ENCODE measurements at regions not wholly inside any gene's neighbourhood (a gene's known extent, or its start where the extent isn't known, plus 50 kb on each side); places are given as distances from the start of the nearest gene placed in this dataset.

DNA sequence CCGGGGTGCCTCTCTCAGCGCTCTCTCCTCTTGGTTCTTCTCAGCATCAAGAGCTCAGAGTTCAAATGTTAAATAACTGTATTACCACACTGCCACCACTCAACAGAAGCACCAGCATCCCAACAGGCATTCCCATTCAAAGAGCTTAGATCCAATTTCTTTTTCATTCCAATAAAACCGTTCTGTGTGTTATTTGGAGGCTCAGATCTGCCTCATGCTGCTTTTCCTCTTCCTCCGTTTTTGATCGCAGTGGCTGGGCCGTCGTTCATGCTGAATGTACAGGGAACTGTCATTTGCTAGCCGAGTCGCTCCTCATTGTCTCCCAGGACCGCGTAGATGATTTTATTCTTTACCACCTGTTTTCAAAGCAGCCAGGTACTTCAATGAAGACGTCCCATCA lies 798.9 kb upstream of the SALL3 start:
- CTCF ChIA-PET, result interaction anchor here (1.2 kb wide), 1 partner anchor 13 kb away, joined by 3 read pairs; no protein-coding TSS in a partner anchor
- POLR2A ChIA-PET, result no interaction called here
- no peak for DNase-seq (ENCODE audit: extremely low spot score)
- TF ChIP-seq, protein P1, sequence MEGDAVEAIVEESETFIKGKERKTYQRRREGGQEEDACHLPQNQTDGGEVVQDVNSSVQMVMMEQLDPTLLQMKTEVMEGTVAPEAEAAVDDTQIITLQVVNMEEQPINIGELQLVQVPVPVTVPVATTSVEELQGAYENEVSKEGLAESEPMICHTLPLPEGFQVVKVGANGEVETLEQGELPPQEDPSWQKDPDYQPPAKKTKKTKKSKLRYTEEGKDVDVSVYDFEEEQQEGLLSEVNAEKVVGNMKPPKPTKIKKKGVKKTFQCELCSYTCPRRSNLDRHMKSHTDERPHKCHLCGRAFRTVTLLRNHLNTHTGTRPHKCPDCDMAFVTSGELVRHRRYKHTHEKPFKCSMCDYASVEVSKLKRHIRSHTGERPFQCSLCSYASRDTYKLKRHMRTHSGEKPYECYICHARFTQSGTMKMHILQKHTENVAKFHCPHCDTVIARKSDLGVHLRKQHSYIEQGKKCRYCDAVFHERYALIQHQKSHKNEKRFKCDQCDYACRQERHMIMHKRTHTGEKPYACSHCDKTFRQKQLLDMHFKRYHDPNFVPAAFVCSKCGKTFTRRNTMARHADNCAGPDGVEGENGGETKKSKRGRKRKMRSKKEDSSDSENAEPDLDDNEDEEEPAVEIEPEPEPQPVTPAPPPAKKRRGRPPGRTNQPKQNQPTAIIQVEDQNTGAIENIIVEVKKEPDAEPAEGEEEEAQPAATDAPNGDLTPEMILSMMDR (IDR thresholded peaks at IDR 0.05; ENCODE audit: control extremely low read depth, extremely low read depth, low read depth, missing control alignments), result no peak

DNA sequence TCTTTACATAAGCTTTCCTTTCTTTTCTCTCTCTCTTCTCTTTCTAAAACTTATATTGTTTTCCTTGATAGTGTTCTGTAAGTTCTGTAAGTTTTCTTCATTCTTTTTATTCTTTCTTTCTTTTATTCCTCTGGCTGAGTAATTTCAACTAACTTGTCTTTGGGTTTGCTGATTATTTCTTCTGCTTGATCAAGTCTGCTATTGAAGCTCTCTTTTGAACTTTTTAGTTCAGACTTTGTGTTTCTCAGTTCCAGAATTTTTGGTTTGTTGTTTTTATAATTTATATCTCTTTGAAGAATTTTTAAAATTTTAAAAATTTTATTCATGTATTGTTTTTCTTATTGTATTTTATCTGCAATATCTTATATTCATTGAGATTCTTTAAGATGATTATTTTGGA lies 795.8 kb upstream of the SALL3 start:
- TF ChIP-seq, protein P1 (IDR thresholded peaks at IDR 0.05; ENCODE audit: control extremely low read depth, extremely low read depth, low read depth, missing control alignments), result no peak
- CTCF ChIA-PET, result interaction anchor here (1.0 kb wide), 1 partner anchor 16 kb away, joined by 3 read pairs; no protein-coding TSS in a partner anchor
- POLR2A ChIA-PET, result no interaction called here

DNA sequence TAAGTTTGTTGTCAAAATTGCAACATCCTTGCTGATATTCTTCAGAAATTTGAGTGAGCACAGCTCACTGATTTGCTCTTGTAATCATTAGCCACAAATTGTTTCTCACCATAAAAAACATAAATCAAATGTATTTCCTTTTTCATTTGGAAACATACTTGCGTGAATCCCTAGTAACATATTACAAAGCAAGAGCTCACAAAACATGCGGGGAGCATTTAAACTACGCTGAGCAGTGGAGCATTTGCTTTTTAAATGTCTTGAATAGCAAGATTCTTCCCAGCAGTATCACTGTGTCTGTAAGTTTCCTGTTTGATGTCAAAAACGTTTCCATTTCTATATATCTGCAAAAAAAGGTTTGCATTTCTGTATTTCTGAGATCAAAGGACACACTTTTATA lies 788.3 kb upstream of the SALL3 start:
- CTCF ChIA-PET, result no interaction called here
- POLR2A ChIA-PET, result no interaction called here

More for the DNA sequence above, 795.8 kb upstream of the SALL3 start:
- DNase-seq (ENCODE audit: extremely low spot score), result no peak

DNA sequence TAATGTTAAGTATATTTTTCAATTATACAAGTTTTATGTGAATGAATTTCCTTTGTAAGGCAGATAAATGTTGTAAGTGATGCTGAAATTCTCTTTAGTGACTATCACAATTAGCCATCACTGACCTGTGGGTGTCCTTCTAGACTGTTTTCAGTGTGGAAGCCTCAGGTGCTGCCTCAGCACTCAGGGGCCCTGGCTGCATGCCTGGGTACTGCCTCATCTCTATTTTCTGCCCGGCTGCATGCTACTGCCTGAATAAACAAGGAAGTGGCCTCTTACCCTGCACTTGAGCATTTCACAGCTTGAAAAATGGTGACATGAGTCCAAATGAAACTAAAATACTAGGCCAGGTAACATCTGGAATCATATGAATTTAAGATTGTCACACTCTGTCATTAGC lies 787.6 kb upstream of the SALL3 start:
- TF ChIP-seq, protein P1 (IDR thresholded peaks at IDR 0.05; ENCODE audit: control extremely low read depth, extremely low read depth, low read depth, missing control alignments), result no peak
- ChIA-PET CTCF (no interaction called here), POLR2A (no interaction called here)
- DNase-seq (ENCODE audit: extremely low spot score), result no peak

More for the DNA sequence above, 788.3 kb upstream of the SALL3 start:
- DNase-seq (ENCODE audit: extremely low spot score), result no peak
- TF ChIP-seq, protein P1 (IDR thresholded peaks at IDR 0.05; ENCODE audit: control extremely low read depth, extremely low read depth, low read depth, missing control alignments), result no peak

DNA sequence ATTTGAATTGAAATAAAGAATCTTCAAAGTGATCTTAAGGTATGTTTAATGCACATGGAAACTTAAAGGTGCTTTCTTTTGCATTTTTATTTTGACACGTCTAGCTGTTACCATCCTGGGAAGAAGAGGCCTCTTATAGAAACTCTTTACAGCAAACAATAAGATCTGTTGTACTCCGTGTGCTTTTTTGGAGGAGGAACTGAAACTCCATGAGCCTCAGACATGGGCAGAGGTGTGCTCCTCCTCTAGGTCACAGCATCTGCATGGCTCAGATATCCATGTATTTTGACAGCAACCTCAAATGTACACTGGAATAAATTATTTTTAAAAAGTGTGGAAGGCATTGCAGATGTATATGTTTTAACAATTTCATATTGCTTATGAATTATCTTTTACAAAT lies 783.3 kb upstream of the SALL3 start:
- TF ChIP-seq, protein P1 (IDR thresholded peaks at IDR 0.05; ENCODE audit: control extremely low read depth, extremely low read depth, low read depth, missing control alignments), result no peak
- CTCF ChIA-PET, result no interaction called here
- DNase-seq (ENCODE audit: extremely low spot score), result no peak
- POLR2A ChIA-PET, result no interaction called here

DNA sequence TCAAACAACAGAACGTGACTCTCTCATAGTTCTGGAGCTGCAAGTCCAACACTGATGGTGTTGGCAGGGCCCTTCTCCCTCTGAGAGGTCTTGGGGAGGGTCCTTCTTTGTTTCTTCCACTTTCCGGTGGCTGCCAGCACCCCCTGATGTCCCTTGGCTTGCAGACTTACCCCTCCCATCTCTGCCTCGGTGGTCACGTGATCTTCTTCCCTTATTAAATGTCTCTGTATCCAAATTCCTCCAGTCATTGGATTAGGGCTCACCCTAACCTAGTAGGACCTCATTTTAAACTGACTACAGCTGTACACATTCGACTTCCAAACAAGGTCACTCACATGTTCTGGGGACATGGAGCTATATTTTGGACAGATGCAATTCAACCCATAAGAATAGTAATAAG lies 780.6 kb upstream of the SALL3 start:
- DNase-seq (ENCODE audit: extremely low spot score), result no peak
- ChIA-PET POLR2A (no interaction called here), CTCF (no interaction called here)
- TF ChIP-seq, protein P1 (IDR thresholded peaks at IDR 0.05; ENCODE audit: control extremely low read depth, extremely low read depth, low read depth, missing control alignments), result no peak

DNA sequence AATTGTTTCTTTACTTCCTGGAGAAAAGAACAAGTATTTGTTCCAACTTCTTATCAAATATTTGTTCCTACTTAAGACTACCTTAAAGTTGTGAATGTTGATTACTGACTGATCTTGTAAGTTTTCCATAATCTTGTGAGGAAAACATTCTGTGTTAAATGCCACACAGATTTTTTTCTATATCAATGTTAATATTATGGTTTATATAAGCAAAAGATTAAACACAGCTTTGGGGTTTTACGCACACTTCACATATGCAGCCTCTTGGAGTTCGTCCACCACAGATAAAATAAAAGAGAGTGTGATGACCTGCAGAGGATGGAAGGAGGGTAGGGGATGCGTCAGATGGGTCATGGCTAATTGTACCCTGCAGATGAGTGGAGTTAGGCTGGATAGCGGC lies 780.0 kb upstream of the SALL3 start:
- DNase-seq (ENCODE audit: extremely low spot score), result no peak
- CTCF ChIA-PET, result no interaction called here
- TF ChIP-seq, protein P1 (IDR thresholded peaks at IDR 0.05; ENCODE audit: control extremely low read depth, extremely low read depth, low read depth, missing control alignments), result no peak
- POLR2A ChIA-PET, result no interaction called here

Measured in GM10248 (cell line).